Stimulated activated effector memory CD8-positive, alpha-beta T cell treated with anti-CD3 and anti-CD28 coated beads, Interleukin-12 subunit alpha, Interleukin-12 subunit beta, amount 100 ng/mL, for 72 hours (primary cell): ENCODE measurements at regions not wholly inside any gene's neighbourhood (a gene's known extent, or its start where the extent isn't known, plus 50 kb on each side); places are given as distances from the start of the nearest gene placed in this dataset.

Source experiments
- ATAC-seq: fragments of 150-1000 bp; cut with Tn5 transposase; 2 replicates; pipeline ENCODE4 v1.10.0; 2021
- DNase-seq, 2 donors: peaks; one replicate each; pipeline ENCODE4 v3.0.0; 2021 to 2022; ENCODE audit warnings: low spot score in 2 of 2
- H3K27ac Mint-ChIP-seq: one replicate; pipeline ENCODE4 v1.8.0; 2022; ENCODE audit warnings: mild to moderate bottlenecking, mixed read lengths
- H3K36me3 Mint-ChIP-seq: one replicate; pipeline ENCODE4 v1.8.0; 2022; ENCODE audit warnings: mild to moderate bottlenecking, mixed read lengths
- H3K4me1 Mint-ChIP-seq: one replicate; pipeline ENCODE4 v1.8.0; 2022; ENCODE audit warnings: mixed read lengths
- H3K4me3 Mint-ChIP-seq: one replicate; pipeline ENCODE4 v1.8.0; 2022; ENCODE audit warnings: mild to moderate bottlenecking, mixed read lengths
- H3K9me3 Mint-ChIP-seq: one replicate; pipeline ENCODE4 v1.8.0; 2022; ENCODE audit warnings: mixed read lengths

GRCh38 chr14:61884711-61885110, 122.5 kb downstream of the SNAPC1 start:
- Mint-ChIP-seq H3K27ac (no peak overlapping the region), H3K4me3 (no peak overlapping the region), H3K36me3 (no peaks in the 10 kb centered on the region), H3K4me1 (peaks cover 10% of the 10 kb centered on the region), H3K9me3 (no peaks in the 10 kb centered on the region)
- DNase-seq (no peak), ATAC-seq (no peak)

- ATAC-seq (no peak), DNase-seq (no peak)
- no peaks in the 10 kb centered on the region for H3K9me3 Mint-ChIP-seq
- no peak overlapping the region for H3K27ac Mint-ChIP-seq
- H3K36me3 Mint-ChIP-seq, result no peaks in the 10 kb centered on the region
- peaks cover 16% of the 10 kb centered on the region for H3K4me1 Mint-ChIP-seq
- no peak overlapping the region for H3K4me3 Mint-ChIP-seq
Measured at GRCh38 chr14:61885203-61885961, 123.2 kb downstream of the SNAPC1 start.

GRCh38 chr14:61887628-61888027, 125.4 kb downstream of the SNAPC1 start:
- Mint-ChIP-seq H3K36me3 (no peaks in the 10 kb centered on the region), H3K4me1 (peaks cover 16% of the 10 kb centered on the region), H3K9me3 (no peaks in the 10 kb centered on the region), H3K27ac (no peak overlapping the region), H3K4me3 (no peak overlapping the region)
- DNase-seq, result no peak
- no peak for ATAC-seq

- Mint-ChIP-seq H3K36me3 (no peaks in the 10 kb centered on the region), H3K4me1 (peaks cover 16% of the 10 kb centered on the region), H3K4me3 (peak overlapping the region; percentile 7), H3K9me3 (no peaks in the 10 kb centered on the region), H3K27ac (peak overlapping the region; percentile 16)
- ATAC-seq (peak; percentile 95), DNase-seq (peak in 1 of 2 donors; percentile 57)
Measured at GRCh38 chr14:61889914-61890351, 127.7 kb downstream of the SNAPC1 start.

GRCh38 chr14:61891170-61891569, 128.9 kb downstream of the SNAPC1 start:
- no peak for DNase-seq
- Mint-ChIP-seq H3K36me3 (no peaks in the 10 kb centered on the region), H3K27ac (no peak overlapping the region), H3K4me3 (no peak overlapping the region), H3K9me3 (no peaks in the 10 kb centered on the region), H3K4me1 (peaks cover 16% of the 10 kb centered on the region)
- no peak for ATAC-seq

- DNase-seq (no peak), ATAC-seq (no peak)
- no peak overlapping the region for H3K4me3 Mint-ChIP-seq
- H3K4me1 Mint-ChIP-seq, result peaks cover 16% of the 10 kb centered on the region
- H3K27ac Mint-ChIP-seq, result no peak overlapping the region
- H3K9me3 Mint-ChIP-seq, result no peaks in the 10 kb centered on the region
- H3K36me3 Mint-ChIP-seq, result no peaks in the 10 kb centered on the region
Measured at GRCh38 chr14:61891810-61892209, 129.6 kb downstream of the SNAPC1 start.

GRCh38 chr14:61893371-61893940, 131.2 kb downstream of the SNAPC1 start:
- H3K27ac Mint-ChIP-seq, result no peak overlapping the region
- H3K4me1 Mint-ChIP-seq, result peaks cover 16% of the 10 kb centered on the region
- DNase-seq (no peak), ATAC-seq (no peak)
- no peak overlapping the region for H3K4me3 Mint-ChIP-seq
- no peaks in the 10 kb centered on the region for H3K36me3 Mint-ChIP-seq
- no peaks in the 10 kb centered on the region for H3K9me3 Mint-ChIP-seq

GRCh38 chr14:61894452-61895077, 132.3 kb downstream of the SNAPC1 start:
- Mint-ChIP-seq H3K36me3 (no peaks in the 10 kb centered on the region), H3K4me1 (peaks cover 8% of the 10 kb centered on the region), H3K9me3 (no peaks in the 10 kb centered on the region), H3K27ac (no peak overlapping the region), H3K4me3 (no peak overlapping the region)
- DNase-seq, result peak; percentile 34 to 68
- ATAC-seq, result no peak

- ATAC-seq, result no peak
- Mint-ChIP-seq H3K4me3 (no peak overlapping the region), H3K4me1 (no peaks in the 10 kb centered on the region), H3K36me3 (no peaks in the 10 kb centered on the region), H3K9me3 (no peaks in the 10 kb centered on the region), H3K27ac (no peak overlapping the region)
- no peak for DNase-seq
Measured at GRCh38 chr14:61897300-61897699, 135.1 kb downstream of the SNAPC1 start.

- Mint-ChIP-seq H3K36me3 (no peaks in the 10 kb centered on the region), H3K4me3 (no peak overlapping the region), H3K9me3 (no peaks in the 10 kb centered on the region), H3K27ac (no peak overlapping the region), H3K4me1 (no peaks in the 10 kb centered on the region)
- no peak for ATAC-seq
- no peak for DNase-seq
Measured at GRCh38 chr14:61898568-61898967, 136.3 kb downstream of the SNAPC1 start.

- Mint-ChIP-seq H3K9me3 (no peaks in the 10 kb centered on the region), H3K36me3 (no peaks in the 10 kb centered on the region), H3K4me1 (no peaks in the 10 kb centered on the region), H3K4me3 (no peak overlapping the region), H3K27ac (no peak overlapping the region)
- DNase-seq (no peak), ATAC-seq (no peak)
Measured at GRCh38 chr14:61899497-61899896, 137.3 kb downstream of the SNAPC1 start.

GRCh38 chr14:61904946-61905345, 142.7 kb downstream of the SNAPC1 start:
- Mint-ChIP-seq H3K36me3 (no peaks in the 10 kb centered on the region), H3K27ac (no peak overlapping the region), H3K9me3 (no peaks in the 10 kb centered on the region), H3K4me3 (no peak overlapping the region), H3K4me1 (no peaks in the 10 kb centered on the region)
- no peak for ATAC-seq
- DNase-seq, result no peak

- ATAC-seq (no peak), DNase-seq (no peak)
- H3K4me3 Mint-ChIP-seq, result no peak overlapping the region
- H3K9me3 Mint-ChIP-seq, result no peaks in the 10 kb centered on the region
- no peak overlapping the region for H3K27ac Mint-ChIP-seq
- no peaks in the 10 kb centered on the region for H3K36me3 Mint-ChIP-seq
- no peaks in the 10 kb centered on the region for H3K4me1 Mint-ChIP-seq
Measured at GRCh38 chr14:61911574-61911973, 149.4 kb downstream of the SNAPC1 start.

GRCh38 chr14:61918998-61919397, 156.8 kb downstream of the SNAPC1 start:
- no peaks in the 10 kb centered on the region for H3K9me3 Mint-ChIP-seq
- ATAC-seq, result no peak
- no peak for DNase-seq
- H3K4me3 Mint-ChIP-seq, result no peak overlapping the region
- no peak overlapping the region for H3K27ac Mint-ChIP-seq
- H3K4me1 Mint-ChIP-seq, result no peaks in the 10 kb centered on the region
- no peaks in the 10 kb centered on the region for H3K36me3 Mint-ChIP-seq

GRCh38 chr14:61923348-61923747, 161.1 kb downstream of the SNAPC1 start:
- no peaks in the 10 kb centered on the region for H3K36me3 Mint-ChIP-seq
- no peak overlapping the region for H3K27ac Mint-ChIP-seq
- no peak for DNase-seq
- no peaks in the 10 kb centered on the region for H3K4me1 Mint-ChIP-seq
- no peaks in the 10 kb centered on the region for H3K9me3 Mint-ChIP-seq
- H3K4me3 Mint-ChIP-seq, result no peak overlapping the region
- ATAC-seq, result no peak

- ATAC-seq (peak; percentile 45), DNase-seq (no peak)
- Mint-ChIP-seq H3K4me3 (no peak overlapping the region), H3K4me1 (no peaks in the 10 kb centered on the region), H3K9me3 (no peaks in the 10 kb centered on the region), H3K27ac (no peak overlapping the region), H3K36me3 (no peaks in the 10 kb centered on the region)
Measured at GRCh38 chr14:61925043-61925442, 162.8 kb downstream of the SNAPC1 start.
